ENCODE measurements at regions not wholly inside any gene's neighbourhood (a gene's known extent, or its start where the extent isn't known, plus 50 kb on each side); places are given as distances from the start of the nearest gene placed in this dataset.
"Not testable (repeated sequence)": the region's sequence is repeated elsewhere in the genome, so short reads cannot be mapped to it uniquely, and the experiment has no call there.

DNA sequence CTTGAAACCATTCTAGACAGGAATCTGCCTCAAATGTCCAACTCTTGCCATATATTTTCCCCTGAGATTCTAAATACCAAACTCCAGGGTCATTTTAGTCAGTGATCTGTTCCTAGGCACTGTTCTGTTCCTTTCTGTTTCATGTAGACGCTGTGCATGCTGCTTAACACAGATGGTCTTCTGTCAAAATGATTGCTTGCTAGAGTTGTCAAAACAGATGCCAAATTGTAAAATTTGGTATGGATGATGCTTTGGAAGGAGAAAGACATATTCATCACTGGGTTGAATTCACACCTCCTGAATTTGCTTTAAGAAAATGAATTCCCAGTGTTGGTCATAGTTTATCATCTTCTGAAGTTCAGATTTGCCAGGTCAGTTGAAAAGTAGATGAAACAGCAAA lies 425.9 kb downstream of the ETS1 start:
- DNase-seq (ENCODE audit: low read depth), result no peak

DNA sequence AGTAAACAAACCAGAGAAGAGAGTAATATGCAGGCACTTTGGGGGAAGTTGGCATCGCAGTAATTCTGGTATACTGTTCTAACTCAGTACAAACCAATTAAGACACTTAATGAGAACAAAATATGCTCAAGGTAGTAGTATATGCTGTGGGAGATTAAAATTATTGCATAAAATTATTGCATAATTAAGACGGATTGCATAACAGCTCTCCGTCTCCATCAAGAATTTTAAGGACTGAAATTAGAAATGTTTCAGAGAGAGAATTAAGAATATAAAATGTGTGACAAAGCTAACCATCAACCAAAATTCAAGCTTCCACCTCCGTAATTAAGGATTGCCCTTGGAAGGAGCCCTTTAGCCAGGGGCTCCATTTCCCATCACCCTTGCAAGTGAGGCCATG lies 428.5 kb downstream of the ETS1 start:
- no peak for DNase-seq (ENCODE audit: low read depth)

DNA sequence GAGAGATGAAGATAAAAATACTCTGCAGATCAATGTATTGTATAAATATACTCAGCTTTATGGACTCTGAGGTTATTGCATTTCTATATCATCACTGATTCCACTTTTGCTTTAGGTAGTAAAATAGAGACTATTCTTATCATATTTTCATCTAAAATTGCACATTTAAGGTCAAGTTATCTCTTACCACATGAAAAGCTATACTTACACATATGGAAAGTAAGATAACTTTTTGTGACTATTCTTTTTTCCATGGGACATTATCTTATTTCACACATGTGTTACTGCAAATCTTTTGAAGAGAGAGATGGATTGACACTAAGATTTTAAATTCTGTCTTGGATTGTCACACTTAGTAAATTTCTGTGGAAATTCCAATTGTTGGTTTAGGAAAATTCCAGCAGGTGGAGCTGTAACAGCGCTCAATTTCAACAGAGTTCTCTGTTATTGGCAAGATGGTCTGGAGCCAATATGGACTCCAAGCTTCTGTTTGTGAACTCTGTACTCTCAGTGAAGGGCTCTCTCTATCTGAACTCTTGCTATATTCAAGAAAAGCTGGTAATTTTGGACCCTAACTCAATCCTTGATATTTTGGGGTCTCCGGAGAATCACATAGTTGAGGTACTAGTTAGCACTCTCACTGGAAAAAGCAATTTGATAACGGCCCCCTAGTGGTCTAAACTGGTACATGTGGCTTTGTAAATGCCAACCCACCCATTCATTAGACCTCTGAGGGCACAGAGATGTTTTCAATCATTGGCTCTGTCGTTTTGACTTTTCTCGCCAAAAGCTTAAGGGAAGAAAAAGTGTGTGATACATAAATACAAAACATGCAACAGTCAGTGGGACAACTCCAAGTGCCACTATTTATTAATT lies 429.7 kb downstream of the ETS1 start:
- DNase-seq (ENCODE audit: low read depth), result peak; percentile 54

DNA sequence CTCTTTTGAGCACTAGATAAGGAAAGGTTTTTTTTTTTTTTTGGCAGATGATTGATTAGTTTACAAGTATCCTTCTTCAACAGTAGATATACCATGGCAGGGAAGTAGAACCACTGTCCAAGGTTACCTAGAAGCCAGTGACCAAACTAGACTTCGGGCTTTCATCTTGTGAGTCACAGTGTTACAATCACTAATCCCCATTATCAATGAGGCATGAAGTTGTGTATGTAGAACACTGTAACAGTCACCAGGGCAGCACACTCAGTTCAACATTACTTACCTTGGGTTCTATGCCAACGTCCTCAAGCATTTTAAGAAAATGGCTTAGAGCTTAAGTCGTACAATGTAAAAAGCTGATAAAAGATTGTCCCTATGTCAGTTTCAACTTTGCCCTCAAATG lies 430.9 kb downstream of the ETS1 start:
- no peak for DNase-seq (ENCODE audit: low read depth)

DNA sequence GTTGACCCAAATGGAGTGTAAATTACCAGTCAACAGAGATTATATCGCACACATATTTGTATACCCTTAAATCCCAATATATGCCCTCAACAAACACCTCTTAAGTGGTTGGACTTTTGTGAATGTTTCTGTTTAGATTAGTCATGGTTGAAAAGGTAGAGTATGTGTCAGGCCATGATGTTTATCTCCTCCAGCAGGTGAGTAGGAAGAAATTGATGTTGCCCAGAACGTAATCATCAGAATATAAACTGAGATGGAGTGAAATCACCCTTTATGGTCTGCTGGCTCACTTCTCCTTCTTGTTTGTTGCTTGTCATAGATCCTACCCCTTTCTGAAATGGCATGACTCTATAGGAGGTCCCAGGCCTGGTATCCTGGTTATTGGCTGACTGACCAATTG lies 431.8 kb downstream of the ETS1 start:
- DNase-seq (ENCODE audit: low read depth), result no peak

DNA sequence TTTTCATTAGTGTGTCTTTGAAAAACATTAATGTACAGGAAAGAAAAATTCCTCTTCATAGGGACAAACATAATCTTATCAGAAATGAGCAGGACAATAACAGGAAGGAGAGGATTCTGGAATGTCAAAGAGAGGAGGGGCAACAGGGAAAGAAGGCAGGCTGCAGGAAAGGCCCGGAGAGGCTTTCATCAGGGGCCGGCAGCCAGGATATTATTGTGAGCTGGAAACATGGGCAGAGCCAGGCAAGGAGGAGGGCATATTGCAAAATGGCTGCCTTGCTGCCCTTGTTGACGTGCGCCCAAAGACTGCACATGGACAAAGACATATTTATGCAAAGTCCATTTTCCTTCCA lies 433.7 kb downstream of the ETS1 start:
- no peak for DNase-seq (ENCODE audit: low read depth)

DNA sequence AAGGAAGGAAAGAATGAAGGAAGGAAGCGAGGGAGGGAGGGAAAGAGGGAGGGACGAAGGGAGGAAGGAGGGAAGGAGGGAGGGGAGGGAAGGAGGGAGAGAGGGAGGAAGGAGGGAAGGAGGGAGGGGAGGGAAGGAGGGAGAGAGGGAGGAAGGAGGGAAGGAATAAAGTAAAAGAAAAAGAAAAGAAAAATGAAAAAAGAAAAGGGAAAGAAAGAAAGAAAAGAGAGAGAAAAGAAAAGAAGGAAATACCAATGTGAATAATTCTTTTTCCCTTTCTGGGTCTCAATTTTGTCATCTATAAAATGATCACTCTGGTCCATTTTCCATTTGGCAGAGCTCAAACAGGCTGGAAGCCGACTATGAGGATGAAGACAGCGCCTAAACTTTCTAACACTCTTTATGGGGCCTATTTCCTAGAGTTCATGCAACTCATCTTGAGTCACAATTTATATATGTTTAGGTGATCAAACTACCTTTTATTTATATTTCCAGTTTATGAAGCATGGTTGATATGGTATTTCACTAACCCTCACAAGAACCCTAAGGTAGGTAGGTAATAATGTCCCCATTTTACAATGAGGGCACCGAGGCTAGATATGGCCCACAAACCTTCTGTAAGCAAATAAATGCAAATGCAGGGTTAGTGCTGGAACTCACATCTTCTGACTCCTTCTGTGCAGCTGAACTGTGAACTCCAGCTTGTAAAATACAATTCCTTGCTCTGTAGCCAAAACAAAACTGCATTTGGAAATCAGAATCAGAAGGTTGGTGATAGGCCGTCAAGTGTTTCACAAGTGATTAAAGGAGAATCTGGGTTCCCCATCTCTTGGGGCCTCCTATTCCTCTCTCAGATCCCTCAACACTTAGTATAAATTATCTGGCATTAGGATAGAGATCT lies 434.3 kb downstream of the ETS1 start:
- no peak for DNase-seq (ENCODE audit: low read depth)

DNA sequence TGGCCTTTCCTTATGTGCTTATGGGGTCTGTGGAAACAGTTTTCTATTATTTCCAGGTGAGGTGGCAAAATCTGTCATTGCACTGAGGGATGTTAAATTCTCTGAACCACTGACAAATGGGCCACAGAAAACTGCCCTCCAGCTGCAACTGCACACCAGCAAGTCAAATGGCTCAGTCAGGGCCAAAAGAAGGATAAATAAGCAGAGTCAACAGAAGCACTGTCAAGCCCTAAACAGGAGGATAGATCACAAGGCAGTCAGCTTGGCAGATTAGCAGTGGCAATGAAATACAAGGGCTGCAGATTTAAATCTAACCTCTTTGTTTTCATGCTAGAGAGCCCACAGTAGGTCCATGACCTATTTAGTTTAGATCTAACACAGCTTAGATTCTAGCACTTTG lies 435.6 kb downstream of the ETS1 start:
- DNase-seq (ENCODE audit: low read depth), result no peak

DNA sequence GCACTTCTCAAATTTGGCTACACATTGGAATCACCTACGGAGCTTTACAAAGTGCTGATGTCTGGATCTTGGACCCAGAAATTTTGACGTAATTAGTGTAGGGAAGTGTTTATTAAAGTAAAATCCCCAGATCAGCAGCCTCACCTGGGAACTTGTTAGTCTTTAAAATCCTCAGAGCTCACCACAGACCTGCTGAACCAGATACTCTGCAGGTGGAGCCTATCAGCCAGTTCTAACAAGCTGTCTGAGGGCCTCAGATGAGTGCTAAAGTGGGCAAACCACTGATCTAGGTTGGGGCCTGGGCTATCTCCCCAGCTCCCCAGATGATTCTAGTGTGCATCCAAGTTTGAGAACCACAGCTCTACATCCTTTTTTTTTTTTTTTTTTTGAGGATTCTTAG lies 436.0 kb downstream of the ETS1 start:
- no peak for DNase-seq (ENCODE audit: low read depth)

DNA sequence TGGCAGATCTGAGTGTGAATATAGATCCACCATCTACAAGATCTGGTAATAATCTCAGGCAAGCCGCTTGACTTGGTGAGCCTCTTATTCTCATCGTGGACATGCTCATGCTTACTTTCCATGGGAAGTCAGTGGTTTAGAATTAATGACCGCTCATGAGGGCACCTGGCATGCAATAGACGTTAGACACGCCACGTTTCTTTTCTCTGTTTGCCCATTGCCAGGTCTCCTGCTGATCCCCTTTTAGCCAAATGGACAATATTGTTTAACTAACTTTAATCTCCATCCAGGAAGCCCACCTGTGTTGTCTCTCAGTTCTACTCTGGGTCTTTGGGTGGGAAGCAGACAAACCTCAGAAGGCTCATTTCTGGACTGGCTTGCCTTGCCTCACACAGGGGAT lies 439.1 kb downstream of the ETS1 start:
- no peak for DNase-seq (ENCODE audit: low read depth)

DNA sequence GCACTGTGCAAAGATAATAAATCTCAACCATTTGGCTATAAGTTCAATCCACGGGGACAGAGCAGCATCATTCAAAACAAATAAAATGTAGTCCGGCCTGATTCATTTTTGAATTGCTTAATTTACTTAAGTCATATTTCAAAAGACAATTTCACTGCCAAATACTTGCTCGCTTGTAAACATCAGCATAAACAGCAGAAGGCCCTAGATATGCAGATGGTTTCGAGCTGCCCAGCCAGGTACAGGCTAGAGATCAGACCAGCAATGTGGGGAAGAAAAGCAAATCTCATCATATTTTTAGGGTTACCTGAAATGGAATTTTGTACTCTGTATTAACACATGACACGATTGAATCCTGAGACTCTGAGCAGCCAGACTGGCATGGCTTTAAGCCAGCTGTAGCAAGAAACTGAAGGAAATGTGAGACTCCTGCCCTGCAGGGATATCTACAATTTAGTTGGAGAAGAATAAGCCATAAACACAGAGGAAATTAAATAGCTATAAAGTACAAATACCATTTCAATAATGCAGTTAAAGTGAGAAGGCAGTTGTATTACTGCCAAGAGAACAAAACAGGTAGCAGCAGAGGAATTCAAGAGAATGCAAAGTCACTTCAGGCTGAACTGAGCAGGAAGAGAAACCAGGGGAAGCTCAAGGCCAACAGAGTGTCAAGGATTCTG lies 440.3 kb downstream of the ETS1 start:
- DNase-seq (ENCODE audit: low read depth), result no peak

DNA sequence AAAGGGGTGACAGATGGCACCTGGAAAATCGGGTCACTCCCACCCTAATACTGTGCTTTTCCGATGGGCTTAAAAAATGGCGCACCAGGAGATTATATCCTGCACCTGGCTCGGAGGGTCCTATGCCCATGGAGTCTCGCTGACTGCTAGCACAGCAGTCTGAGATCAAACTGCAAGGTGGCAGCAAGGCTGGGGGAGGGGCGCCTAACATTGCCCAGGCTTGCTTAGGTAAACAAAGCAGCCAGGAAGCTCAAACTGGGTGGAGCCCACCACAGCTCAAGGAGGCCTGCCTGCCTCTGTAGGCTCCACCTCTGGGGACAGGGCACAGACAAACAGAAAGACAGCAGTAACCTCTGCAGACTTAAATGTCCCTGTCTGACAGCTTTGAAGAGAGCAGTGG lies 447.1 kb downstream of the ETS1 start:
- not testable (repeated sequence) for DNase-seq (ENCODE audit: low read depth)

DNA sequence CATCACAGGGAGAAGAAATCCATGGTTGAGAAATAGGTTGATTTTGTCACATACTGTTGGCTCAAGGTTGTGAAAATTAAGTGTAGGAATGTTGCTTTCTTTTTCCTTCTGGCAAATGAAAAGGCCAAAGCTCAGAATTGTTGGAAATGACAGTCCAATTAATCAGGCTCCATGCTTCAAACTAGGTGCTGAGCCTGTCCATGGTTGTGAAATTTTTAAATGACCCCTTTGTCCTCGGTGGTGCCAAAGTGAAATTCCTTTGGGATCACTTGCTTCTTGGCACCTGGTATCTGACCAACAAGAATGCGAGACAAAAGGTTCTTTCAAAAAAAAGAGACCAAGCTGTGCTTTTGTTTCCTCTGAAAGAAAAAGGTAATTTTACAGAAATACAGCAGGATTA lies 451.9 kb downstream of the ETS1 start:
- no peak for DNase-seq (ENCODE audit: low read depth)

DNA sequence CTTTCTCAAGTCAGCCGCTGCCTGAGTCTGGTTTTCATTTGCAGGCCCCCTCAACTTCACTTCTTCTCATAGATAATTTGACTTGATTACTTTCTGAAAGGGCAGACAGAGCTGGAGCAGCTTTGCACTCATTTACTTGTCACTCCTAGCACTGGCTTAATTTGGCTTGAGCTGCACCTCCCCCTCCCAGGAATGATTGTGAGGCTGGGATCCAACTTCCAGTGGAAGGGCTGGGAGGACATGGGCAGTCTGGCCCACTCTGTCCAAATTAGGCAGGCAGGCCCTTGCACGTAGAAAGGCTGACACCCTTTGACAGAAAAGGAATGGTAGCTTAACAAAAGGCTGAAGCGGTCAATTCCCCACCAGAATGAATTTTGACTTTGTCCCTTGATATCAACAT lies 453.9 kb downstream of the ETS1 start:
- no peak for DNase-seq (ENCODE audit: low read depth)

DNA sequence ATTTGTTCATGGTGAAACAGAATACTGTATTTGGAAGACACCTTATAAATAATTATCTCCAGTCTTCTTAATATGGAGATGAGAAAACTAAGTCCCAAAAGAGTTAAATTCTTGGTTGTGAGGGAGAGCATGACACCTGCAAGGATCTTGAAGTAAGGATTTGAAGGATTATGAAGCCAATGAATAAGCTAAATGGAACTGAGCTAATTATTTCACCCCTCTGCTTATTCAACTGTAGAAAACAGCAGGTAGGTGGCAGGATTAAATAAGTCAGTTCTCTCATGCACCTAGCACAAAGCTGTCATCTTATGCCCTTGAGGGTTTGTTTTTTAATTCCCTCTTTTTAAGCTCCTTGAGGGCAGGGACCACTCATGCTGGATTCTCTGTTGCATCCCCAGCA lies 457.3 kb downstream of the ETS1 start:
- DNase-seq (ENCODE audit: low read depth), result no peak

DNA sequence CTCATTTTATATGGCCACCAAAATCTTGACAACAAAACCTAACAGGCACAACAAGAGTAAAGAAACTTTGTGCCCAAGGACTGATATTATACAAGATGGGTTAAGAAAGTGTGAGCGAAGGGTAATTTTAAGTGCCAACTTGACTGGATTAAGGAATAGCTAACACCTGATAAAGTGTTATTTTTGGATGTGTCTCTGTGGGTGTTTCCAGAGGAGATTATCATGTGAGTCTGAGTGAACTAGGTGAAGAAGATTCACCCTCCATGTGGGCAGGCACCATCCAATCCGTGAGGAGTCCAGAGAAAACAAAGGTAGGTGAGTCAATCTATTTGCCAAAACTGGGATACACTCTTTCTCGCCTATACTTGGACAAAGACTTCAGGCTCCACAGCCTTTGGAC lies 461.6 kb downstream of the ETS1 start:
- no peak for DNase-seq (ENCODE audit: low read depth)

DNA sequence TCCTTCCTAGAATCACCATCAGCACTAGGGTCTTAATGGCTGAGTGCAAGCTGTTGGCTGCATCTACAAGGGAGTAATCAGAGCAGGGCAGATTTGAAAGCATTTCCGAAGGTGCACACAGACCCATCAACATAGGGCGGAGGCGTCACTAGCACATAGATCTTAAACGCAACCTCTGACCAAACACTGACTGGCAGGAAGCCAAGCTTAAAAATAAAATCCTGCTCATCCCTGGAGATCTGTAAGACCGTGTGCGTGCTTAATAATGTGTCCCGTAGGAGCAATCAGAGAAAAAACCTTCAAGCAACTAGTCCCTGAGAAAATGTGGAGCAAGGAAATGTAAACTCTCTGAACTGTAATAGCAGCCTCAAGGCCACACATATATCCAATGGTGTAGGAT lies 470.5 kb downstream of the ETS1 start:
- no peak for DNase-seq (ENCODE audit: low read depth)

DNA sequence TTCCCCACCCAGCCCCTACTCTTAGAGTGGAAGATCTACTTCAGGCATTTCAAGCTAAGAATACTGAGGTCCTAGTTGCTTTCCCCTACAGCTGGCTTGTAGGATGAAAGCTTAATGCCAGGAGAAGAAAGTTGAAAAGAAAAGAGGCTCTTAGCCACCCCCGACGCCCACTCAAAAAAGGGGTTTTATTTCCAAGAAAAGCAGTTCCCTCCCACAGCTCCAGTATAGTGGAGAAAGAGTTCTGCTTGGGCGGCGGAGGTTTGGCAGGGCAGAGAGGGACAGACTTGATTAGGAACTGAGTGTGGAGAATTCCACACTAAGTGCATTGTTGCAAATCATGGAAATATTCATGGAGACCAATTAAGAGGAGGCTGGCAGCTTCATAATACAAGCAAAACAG lies 470.9 kb downstream of the ETS1 start:
- no peak for DNase-seq (ENCODE audit: low read depth)

DNA sequence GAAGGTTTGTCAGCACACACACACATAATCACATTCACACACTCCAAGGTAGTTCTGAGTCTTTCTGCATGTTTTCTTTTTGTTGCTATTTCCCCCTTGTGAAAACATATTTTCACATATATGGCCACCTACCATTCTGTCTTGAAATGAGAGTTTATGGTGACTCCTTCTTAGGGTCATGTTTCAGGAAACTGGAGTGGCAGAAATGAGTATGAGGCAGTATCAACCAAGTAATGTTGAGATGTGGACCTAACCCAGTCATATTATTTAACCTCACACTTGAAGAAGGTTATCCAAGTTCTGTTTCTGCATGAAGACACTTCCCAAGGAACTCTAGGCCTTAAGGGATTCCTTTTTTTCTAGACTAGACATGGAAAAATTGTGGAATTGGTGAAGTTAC lies 481.4 kb downstream of the ETS1 start:
- no peak for DNase-seq (ENCODE audit: low read depth)

DNA sequence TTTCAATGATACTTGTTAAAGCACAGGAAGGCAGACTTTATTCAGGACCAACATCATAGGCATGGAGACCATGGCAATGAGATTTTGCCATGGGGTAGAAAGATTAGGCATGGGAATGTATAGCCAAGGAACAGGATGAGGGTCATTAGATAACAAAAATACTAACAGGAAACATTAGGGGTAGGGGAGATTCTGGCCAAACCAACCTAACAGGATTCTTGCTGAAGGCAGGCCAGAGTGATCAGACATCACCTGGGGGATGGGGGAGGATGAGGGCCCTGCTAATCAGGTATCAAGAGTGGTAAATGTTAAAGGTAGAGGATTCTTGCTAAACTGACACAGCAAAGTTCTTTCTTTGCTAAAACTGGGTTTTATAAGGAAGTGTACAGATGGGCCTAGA lies 481.8 kb downstream of the ETS1 start:
- DNase-seq (ENCODE audit: low read depth), result no peak

DNA sequence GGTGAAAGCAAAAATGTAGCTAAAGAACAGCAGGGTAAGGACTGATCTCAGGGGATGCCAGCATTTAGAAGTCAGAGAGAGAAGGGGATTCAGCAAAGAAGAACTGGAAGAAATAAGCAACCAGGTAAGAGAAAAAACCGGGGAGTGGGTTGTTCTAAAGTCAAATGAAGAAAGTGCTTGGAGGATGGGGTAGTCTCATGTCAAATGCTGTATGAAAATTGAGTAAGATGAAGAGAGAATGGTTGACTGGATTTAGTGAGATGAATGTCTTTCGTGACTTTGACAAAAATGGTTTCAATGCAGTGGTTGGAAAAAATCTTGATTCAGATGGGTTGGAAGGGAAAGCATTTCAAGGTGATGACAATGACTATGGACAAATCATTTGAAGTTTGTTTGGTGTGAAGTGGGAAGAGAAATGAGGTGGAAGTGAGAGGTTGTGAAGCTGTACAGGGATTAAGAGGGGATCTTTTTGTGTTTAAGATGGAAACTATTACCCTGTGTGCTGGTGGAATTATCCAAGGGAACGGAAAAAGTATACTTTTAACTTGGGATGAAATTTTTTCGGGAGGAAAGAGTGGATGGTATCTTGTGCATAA lies 484.0 kb downstream of the ETS1 start:
- DNase-seq (ENCODE audit: low read depth), result no peak

DNA sequence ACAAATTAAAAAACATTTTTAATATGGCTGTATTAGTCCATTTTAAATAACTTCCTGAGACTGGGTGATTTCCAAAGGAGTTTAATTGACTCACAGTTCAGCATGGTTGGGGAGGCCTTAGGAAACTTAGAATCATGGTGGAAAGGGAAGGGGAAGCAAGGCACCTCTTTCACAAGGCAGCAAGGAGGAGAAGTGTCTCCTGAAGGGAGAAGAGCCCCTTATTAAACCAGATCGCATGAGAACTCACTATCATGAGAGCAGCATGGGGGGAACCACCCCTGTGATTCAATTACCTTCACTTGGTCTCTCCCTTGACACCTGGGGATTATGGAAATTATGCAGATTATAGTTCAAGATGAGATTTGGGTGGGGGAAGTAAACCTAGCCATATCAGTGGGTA lies 488.6 kb downstream of the ETS1 start:
- DNase-seq (ENCODE audit: low read depth), result no peak

Data from activated gamma-delta T cell treated with anti-CD3 and anti-CD28 coated beads, Interleukin-2, amount 50 U/mL, for 16 hours (primary cell).